ENCODE measurements at regions not wholly inside any gene's neighbourhood (a gene's known extent, or its start where the extent isn't known, plus 50 kb on each side); places are given as distances from the start of the nearest gene placed in this dataset.

GRCh38 chr16:60432472-60432871 is 1603.8 kb downstream of the CDH8 start:
- FAIRE-seq (no peak), DNase-seq (ENCODE audit: low read depth) (no peak)
- H3K4me3 ChIP-seq (ENCODE audit: low read depth, low read length) = no peak overlapping the region
- H3K27me3 ChIP-seq (ENCODE audit: control insufficient read depth, insufficient read depth, low read length) = no peaks in the 10 kb centered on the region
- H3K36me3 ChIP-seq (ENCODE audit: control insufficient read depth, insufficient read depth, low read length) = no peaks in the 10 kb centered on the region
- no peak for TF ChIP-seq CTCF (IDR thresholded peaks at IDR 0.05; ENCODE audit: insufficient read depth, low read length, severe bottlenecking)

- H3K4me3 ChIP-seq (ENCODE audit: low read depth, low read length) = no peak overlapping the region
- TF ChIP-seq CTCF (IDR thresholded peaks at IDR 0.05; ENCODE audit: insufficient read depth, low read length, severe bottlenecking) = no peak
- H3K36me3 ChIP-seq (ENCODE audit: control insufficient read depth, insufficient read depth, low read length) = no peaks in the 10 kb centered on the region
- no peaks in the 10 kb centered on the region for H3K27me3 ChIP-seq (ENCODE audit: control insufficient read depth, insufficient read depth, low read length)
- DNase-seq (ENCODE audit: low read depth) (no peak), FAIRE-seq (no peak)
These were observed 1616.4 kb downstream of the CDH8 start for GRCh38 chr16:60419859-60420258.

GRCh38 chr16:60414613-60415012 is 1621.6 kb downstream of the CDH8 start:
- FAIRE-seq = no peak
- Histone ChIP-seq H3K36me3 (ENCODE audit: control insufficient read depth, insufficient read depth, low read length) (no peaks in the 10 kb centered on the region), H3K4me3 (ENCODE audit: low read depth, low read length) (no peak overlapping the region), H3K27me3 (ENCODE audit: control insufficient read depth, insufficient read depth, low read length) (no peaks in the 10 kb centered on the region)
- TF ChIP-seq CTCF (IDR thresholded peaks at IDR 0.05; ENCODE audit: insufficient read depth, low read length, severe bottlenecking) = no peak
- no peak for DNase-seq (ENCODE audit: low read depth)

GRCh38 chr16:60413969-60414368 is 1622.3 kb downstream of the CDH8 start:
- no peak overlapping the region for H3K4me3 ChIP-seq (ENCODE audit: low read depth, low read length)
- H3K36me3 ChIP-seq (ENCODE audit: control insufficient read depth, insufficient read depth, low read length) = no peaks in the 10 kb centered on the region
- no peak for TF ChIP-seq CTCF (IDR thresholded peaks at IDR 0.05; ENCODE audit: insufficient read depth, low read length, severe bottlenecking)
- DNase-seq (ENCODE audit: low read depth) (no peak), FAIRE-seq (no peak)
- H3K27me3 ChIP-seq (ENCODE audit: control insufficient read depth, insufficient read depth, low read length) = no peaks in the 10 kb centered on the region

- TF ChIP-seq CTCF (IDR thresholded peaks at IDR 0.05; ENCODE audit: insufficient read depth, low read length, severe bottlenecking) = no peak
- no peaks in the 10 kb centered on the region for H3K27me3 ChIP-seq (ENCODE audit: control insufficient read depth, insufficient read depth, low read length)
- no peak overlapping the region for H3K4me3 ChIP-seq (ENCODE audit: low read depth, low read length)
- no peaks in the 10 kb centered on the region for H3K36me3 ChIP-seq (ENCODE audit: control insufficient read depth, insufficient read depth, low read length)
- no peak for DNase-seq (ENCODE audit: low read depth)
- FAIRE-seq = no peak
These were observed 1628.6 kb downstream of the CDH8 start for GRCh38 chr16:60407606-60408005.

- Histone ChIP-seq H3K27me3 (ENCODE audit: control insufficient read depth, insufficient read depth, low read length) (no peaks in the 10 kb centered on the region), H3K36me3 (ENCODE audit: control insufficient read depth, insufficient read depth, low read length) (no peaks in the 10 kb centered on the region), H3K4me3 (ENCODE audit: low read depth, low read length) (no peak overlapping the region)
- FAIRE-seq (no peak), DNase-seq (ENCODE audit: low read depth) (no peak)
- TF ChIP-seq CTCF (IDR thresholded peaks at IDR 0.05; ENCODE audit: insufficient read depth, low read length, severe bottlenecking) = no peak
These were observed 1629.2 kb downstream of the CDH8 start for GRCh38 chr16:60407034-60407433.

Measured in bronchial epithelial cell (primary cell).